Esophagus muscularis mucosa (tissue), 4 donors: ENCODE measurements at regions not wholly inside any gene's neighbourhood (a gene's known extent, or its start where the extent isn't known, plus 50 kb on each side); places are given as distances from the start of the nearest gene placed in this dataset.

Experiments
- CTCF ChIP-seq, 3 experiments: fragments of 200-600 bp in 2 of 3; fragments of 450-650 bp in 1 of 3; sonication (generic) in 2 of 3; IDR thresholded peaks; one replicate each; pipeline ENCODE4 v1.5.1; 2017 to 2019; ENCODE audit warnings: antibody characterized with exemption in 3 of 3, mild to moderate bottlenecking in 2 of 3, moderate library complexity in 1 of 3
- EP300 ChIP-seq: sonication (generic); formaldehyde crosslinking; IDR thresholded peaks from one replicate; pipeline ENCODE4 v1.6.1; 2017; ENCODE audit warnings: antibody characterized with exemption
- POLR2A ChIP-seq: fragments of 450-650 bp; IDR thresholded peaks from one replicate; pipeline ENCODE4 v1.6.1; 2017; ENCODE audit warnings: antibody characterized with exemption, moderate library complexity, mild to moderate bottlenecking, low read depth
- POLR2AphosphoS5 ChIP-seq, 2 donors: sonication (generic); formaldehyde crosslinking; IDR thresholded peaks; one replicate each; pipeline ENCODE4 v1.6.1; 2017; ENCODE audit warnings: antibody characterized with exemption in 2 of 2

- TF ChIP-seq CTCF (IDR thresholded peaks at IDR 0.05) = no peak
- no peak for TF ChIP-seq POLR2A
- no peak for TF ChIP-seq POLR2AphosphoS5 (IDR thresholded peaks at IDR 0.05)
- no peak for TF ChIP-seq EP300
Measured at GRCh38 chr3:102018551-102018950, 169.2 kb downstream of the NFKBIZ start.
